ENCODE measurements at regions not wholly inside any gene's neighbourhood (a gene's known extent, or its start where the extent isn't known, plus 50 kb on each side); places are given as distances from the start of the nearest gene placed in this dataset.

DNA sequence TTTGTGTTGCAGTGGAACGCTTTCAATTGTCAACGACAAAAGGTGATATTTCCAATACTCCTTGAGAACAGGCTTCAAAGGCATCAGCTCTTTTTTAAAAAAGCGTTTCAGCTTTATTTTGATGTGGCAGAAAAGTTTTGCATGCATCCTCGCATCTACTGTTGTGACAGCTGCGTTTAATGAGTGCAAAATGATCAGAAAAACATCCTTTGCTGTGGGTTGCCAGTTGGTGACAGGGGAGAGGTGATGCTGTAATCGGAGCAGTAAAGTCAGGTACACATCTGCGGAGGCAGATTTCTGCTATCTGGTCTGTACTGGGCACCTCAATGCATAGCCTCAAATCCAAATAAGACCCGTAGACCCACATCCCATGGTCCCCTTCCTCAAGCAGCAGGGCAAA, 91.9 kb upstream of the POU3F3 start:
- TF ChIP-seq, protein P1, sequence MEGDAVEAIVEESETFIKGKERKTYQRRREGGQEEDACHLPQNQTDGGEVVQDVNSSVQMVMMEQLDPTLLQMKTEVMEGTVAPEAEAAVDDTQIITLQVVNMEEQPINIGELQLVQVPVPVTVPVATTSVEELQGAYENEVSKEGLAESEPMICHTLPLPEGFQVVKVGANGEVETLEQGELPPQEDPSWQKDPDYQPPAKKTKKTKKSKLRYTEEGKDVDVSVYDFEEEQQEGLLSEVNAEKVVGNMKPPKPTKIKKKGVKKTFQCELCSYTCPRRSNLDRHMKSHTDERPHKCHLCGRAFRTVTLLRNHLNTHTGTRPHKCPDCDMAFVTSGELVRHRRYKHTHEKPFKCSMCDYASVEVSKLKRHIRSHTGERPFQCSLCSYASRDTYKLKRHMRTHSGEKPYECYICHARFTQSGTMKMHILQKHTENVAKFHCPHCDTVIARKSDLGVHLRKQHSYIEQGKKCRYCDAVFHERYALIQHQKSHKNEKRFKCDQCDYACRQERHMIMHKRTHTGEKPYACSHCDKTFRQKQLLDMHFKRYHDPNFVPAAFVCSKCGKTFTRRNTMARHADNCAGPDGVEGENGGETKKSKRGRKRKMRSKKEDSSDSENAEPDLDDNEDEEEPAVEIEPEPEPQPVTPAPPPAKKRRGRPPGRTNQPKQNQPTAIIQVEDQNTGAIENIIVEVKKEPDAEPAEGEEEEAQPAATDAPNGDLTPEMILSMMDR (IDR thresholded peaks at IDR 0.05): no peak
- TF ChIP-seq ZFX (IDR thresholded peaks at IDR 0.05; ENCODE audit: borderline replicate concordance): no peak

Measured in 22Rv1 (cell line).